BJ (cell line): ENCODE measurements at regions not wholly inside any gene's neighbourhood (a gene's known extent, or its start where the extent isn't known, plus 50 kb on each side); places are given as distances from the start of the nearest gene placed in this dataset.

Experiments
- CTCF ChIA-PET: fragments of 350-600 bp; formaldehyde crosslinking; extraction: SDS; loops from one replicate; lab custom pipeline; 2021; ENCODE audit warnings: antibody characterized with exemption, inconsistent platforms; lab: Yijun Ruan, JAX
- POLR2A ChIA-PET: fragments of 300-600 bp; sonication (Branson Sonifier 250); formaldehyde crosslinking; extraction: SDS; loops from one replicate; lab custom pipeline; 2021; ENCODE audit warnings: antibody characterized with exemption; lab: Charles Lee
- DNase-seq: peaks from one replicate; pipeline ENCODE4 v3.0.0-alpha.2; 2011; ENCODE audit warnings: low read depth
- H3K27me3 ChIP-seq: 2 replicates; pipeline ENCODE4 v1.6.0; 2011; ENCODE audit warnings: low read length; ENCODE audit not compliant: control insufficient read depth, insufficient read depth
- H3K36me3 ChIP-seq: 2 replicates; pipeline ENCODE4 v1.5.1; 2011; ENCODE audit warnings: low read length; ENCODE audit not compliant: control insufficient read depth, insufficient read depth
- H3K4me3 ChIP-seq: 2 replicates; pipeline ENCODE4 v1.5.1; 2011; ENCODE audit warnings: low read depth, mild to moderate bottlenecking, control low read depth, low read length
- TF ChIP-seq, protein P1 (sequence below): IDR thresholded peaks from 2 replicates; pipeline ENCODE4 v1.5.1; 2011; ENCODE audit warnings: low read depth, mild to moderate bottlenecking, control low read depth, inconsistent platforms, low read length, moderate library complexity; ENCODE audit not compliant: insufficient read depth

DNA sequence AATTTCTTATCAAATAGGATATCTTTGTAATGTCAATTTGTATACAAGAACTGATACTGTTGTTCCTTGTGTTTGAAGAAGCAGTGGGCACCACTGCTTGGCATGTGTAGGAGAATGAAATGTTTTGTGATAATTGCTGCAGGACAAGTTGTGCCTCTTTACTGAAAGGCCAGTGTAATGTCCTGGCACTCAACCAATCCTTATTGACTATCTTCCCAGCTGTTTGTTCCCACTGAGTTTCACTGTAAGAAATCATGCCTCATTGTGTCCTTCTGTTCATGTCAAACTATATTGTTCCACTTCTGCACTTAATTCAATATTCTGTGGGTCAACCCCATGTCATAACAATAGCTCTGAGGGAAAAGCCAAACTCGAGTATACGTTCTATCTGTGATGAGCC, 136.1 kb upstream of the FAM83B start:
- DNase-seq: no peak
- CTCF ChIA-PET: no interaction called here
- POLR2A ChIA-PET: no interaction called here
- Histone ChIP-seq H3K4me3 (no peak overlapping the region), H3K27me3 (no peaks in the 10 kb centered on the region), H3K36me3 (no peaks in the 10 kb centered on the region)
- TF ChIP-seq, protein P1, sequence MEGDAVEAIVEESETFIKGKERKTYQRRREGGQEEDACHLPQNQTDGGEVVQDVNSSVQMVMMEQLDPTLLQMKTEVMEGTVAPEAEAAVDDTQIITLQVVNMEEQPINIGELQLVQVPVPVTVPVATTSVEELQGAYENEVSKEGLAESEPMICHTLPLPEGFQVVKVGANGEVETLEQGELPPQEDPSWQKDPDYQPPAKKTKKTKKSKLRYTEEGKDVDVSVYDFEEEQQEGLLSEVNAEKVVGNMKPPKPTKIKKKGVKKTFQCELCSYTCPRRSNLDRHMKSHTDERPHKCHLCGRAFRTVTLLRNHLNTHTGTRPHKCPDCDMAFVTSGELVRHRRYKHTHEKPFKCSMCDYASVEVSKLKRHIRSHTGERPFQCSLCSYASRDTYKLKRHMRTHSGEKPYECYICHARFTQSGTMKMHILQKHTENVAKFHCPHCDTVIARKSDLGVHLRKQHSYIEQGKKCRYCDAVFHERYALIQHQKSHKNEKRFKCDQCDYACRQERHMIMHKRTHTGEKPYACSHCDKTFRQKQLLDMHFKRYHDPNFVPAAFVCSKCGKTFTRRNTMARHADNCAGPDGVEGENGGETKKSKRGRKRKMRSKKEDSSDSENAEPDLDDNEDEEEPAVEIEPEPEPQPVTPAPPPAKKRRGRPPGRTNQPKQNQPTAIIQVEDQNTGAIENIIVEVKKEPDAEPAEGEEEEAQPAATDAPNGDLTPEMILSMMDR: no peak

DNA sequence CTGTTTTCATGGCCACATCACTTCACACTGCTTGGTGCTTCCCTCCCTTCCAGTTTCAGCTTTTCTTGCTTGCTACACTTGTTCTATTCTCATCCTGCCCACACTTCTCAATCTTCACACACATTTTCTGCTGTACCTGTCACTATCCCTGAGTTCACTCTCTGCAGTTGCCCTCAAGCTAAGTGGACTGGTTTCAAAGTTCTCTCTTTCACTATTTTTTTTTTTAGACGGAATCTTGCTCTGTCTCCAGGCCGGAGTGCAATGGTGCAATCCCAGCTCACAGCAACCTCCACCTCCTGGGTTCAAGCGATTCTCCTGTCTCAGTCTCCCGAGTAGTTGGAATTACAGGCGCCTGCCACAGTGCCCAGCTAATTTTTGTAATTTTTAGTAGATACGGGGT, 130.6 kb upstream of the FAM83B start:
- TF ChIP-seq, protein P1: no peak
- POLR2A ChIA-PET: no interaction called here
- Histone ChIP-seq H3K27me3 (no peaks in the 10 kb centered on the region), H3K4me3 (no peak overlapping the region), H3K36me3 (no peaks in the 10 kb centered on the region)
- CTCF ChIA-PET: interaction anchor here (1.2 to 4.2 kb wide), 3 partner anchors 8 to 730 kb away, joined by 3 to 31 read pairs (median 26); no protein-coding TSS in a partner anchor
- no peak for DNase-seq

DNA sequence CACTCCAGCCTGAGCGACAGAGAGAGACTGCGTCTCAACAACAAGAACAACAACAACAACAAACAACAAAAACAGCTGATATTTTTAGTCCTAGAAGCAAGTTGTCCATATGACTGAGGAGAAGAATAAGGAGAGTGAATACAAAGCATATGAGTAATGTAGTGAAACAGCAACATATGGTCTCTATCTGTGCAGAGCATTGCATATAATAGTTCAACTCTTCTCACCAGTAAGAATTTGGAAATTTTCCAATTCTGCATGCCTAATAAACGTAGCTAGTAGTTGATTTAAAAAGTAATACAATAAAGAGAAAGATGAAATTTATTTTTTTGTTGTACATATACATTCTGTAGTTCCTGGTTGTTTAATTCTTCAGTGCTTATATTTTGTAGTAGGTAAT, 129.7 kb upstream of the FAM83B start:
- ChIA-PET POLR2A (no interaction called here), CTCF (interaction anchor here (0.6 to 4.2 kb wide), 13 partner anchors 9 to 731 kb away, joined by 3 to 31 read pairs (median 5); no protein-coding TSS in a partner anchor)
- no peak for DNase-seq
- no peak overlapping the region for H3K4me3 ChIP-seq
- H3K27me3 ChIP-seq: no peaks in the 10 kb centered on the region
- TF ChIP-seq, protein P1: no peak
- no peaks in the 10 kb centered on the region for H3K36me3 ChIP-seq

DNA sequence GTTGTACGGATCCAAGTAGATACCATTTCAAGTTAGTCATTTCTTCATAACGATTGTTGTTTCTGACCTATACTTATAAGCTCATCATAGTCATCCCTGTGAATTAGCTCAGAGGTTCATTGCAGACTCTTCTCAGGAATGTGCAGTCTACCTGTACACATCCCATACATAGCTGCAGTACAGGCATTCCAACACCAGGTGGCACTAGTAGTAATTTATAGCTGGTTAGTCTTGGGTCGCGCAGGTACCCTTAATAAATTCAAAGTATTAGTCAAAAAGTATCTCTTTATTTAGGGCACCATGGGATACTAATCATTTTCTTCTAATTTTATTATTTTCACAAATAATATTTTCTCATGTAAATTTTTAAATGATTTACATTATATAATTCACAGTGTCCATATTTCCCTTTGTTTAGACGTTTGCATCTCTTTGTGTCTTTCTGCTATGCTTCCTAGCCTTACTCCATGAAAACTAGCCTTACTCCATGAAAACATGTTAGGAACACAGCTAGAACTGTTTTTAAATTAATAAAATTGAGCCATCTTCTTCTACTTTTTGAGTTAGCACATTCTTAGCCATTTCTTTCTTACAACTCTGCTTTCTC, 128.6 kb upstream of the FAM83B start:
- H3K4me3 ChIP-seq: no peak overlapping the region
- ChIA-PET CTCF (interaction anchor here (0.6 to 4.2 kb wide), 33 partner anchors 10 to 1929 kb away, joined by 3 to 31 read pairs (median 4); no protein-coding TSS in a partner anchor), POLR2A (no interaction called here)
- TF ChIP-seq, protein P1: peak; percentile 92
- no peaks in the 10 kb centered on the region for H3K36me3 ChIP-seq
- DNase-seq: no peak
- H3K27me3 ChIP-seq: no peaks in the 10 kb centered on the region

DNA sequence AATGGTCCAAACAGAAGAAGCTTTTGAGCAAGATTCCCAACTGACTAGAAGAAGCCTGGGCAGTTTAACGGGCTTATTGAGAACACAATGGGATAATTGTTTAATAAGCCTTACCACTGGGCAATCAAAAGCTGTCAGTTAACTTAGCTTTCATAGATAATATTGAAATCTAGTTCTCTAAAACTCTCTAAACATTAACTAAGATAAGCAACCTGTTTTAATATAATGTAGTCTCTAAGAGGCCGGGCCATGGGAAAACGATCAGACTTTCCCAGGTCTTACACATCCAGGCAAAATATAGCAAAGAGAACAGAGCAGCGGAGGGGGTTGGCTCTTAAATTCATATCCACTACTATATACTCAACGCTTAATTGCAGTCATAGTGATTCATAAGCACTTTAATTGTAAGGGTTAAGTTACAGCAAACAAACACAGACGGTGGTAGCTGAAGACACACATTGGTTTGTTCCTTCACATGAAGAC, 128.0 kb upstream of the FAM83B start:
- Histone ChIP-seq H3K4me3 (no peak overlapping the region), H3K27me3 (no peaks in the 10 kb centered on the region), H3K36me3 (no peaks in the 10 kb centered on the region)
- POLR2A ChIA-PET: no interaction called here
- CTCF ChIA-PET: interaction anchor here (0.8 to 4.2 kb wide), 17 partner anchors 11 to 733 kb away, joined by 3 to 31 read pairs (median 4); no protein-coding TSS in a partner anchor
- TF ChIP-seq, protein P1: no peak
- no peak for DNase-seq
